ENCODE measurements at regions not wholly inside any gene's neighbourhood (a gene's known extent, or its start where the extent isn't known, plus 50 kb on each side); places are given as distances from the start of the nearest gene placed in this dataset.

- no peaks in the 10 kb centered on the region for H3K9me3 ChIP-seq (ENCODE audit: control insufficient read depth, low read length)
- H3K27ac ChIP-seq (ENCODE audit: insufficient read depth, low read depth, low read length, poor library complexity, severe bottlenecking) = no peak overlapping the region
- WGBS, 2 experiments = 95 to 100% methylated on average over 2 to 3 of the region's 3 CpGs
- no peaks in the 10 kb centered on the region for H3K27me3 ChIP-seq (ENCODE audit: control insufficient read depth, insufficient read depth, low read length, poor library complexity, severe bottlenecking)
- H3K4me3 ChIP-seq (ENCODE audit: insufficient read depth, low read depth, low read length) = no peak overlapping the region
- no peaks in the 10 kb centered on the region for H3K36me3 ChIP-seq (ENCODE audit: control insufficient read depth, insufficient read depth, low read length)
- no peaks in the 10 kb centered on the region for H3K4me1 ChIP-seq (ENCODE audit: control insufficient read depth, insufficient read depth, low read length)
Observed at GRCh38 chr11:91164452-91164822, 941.6 kb upstream of the CHORDC1 start.

- H3K27ac ChIP-seq (ENCODE audit: insufficient read depth, low read depth, low read length, poor library complexity, severe bottlenecking) = no peak overlapping the region
Observed at GRCh38 chr11:91163619-91164451, 941.0 kb upstream of the CHORDC1 start.

GRCh38 chr11:91160661-91161060 is 937.8 kb upstream of the CHORDC1 start:
- Histone ChIP-seq H3K9me3 (ENCODE audit: control insufficient read depth, low read length) (no peaks in the 10 kb centered on the region), H3K4me3 (ENCODE audit: insufficient read depth, low read depth, low read length) (no peak overlapping the region), H3K4me1 (ENCODE audit: control insufficient read depth, insufficient read depth, low read length) (no peaks in the 10 kb centered on the region), H3K27me3 (ENCODE audit: control insufficient read depth, insufficient read depth, low read length, poor library complexity, severe bottlenecking) (no peaks in the 10 kb centered on the region), H3K27ac (ENCODE audit: insufficient read depth, low read depth, low read length, poor library complexity, severe bottlenecking) (no peak overlapping the region), H3K36me3 (ENCODE audit: control insufficient read depth, insufficient read depth, low read length) (no peaks in the 10 kb centered on the region)
- 75 to 80% methylated on average over 1 of the region's 1 CpG for WGBS, 2 experiments

More at GRCh38 chr11:91163619-91164451, 941.0 kb upstream of the CHORDC1 start:
- Histone ChIP-seq H3K4me3 (ENCODE audit: insufficient read depth, low read depth, low read length) (no peak overlapping the region), H3K9me3 (ENCODE audit: control insufficient read depth, low read length) (no peaks in the 10 kb centered on the region), H3K4me1 (ENCODE audit: control insufficient read depth, insufficient read depth, low read length) (no peaks in the 10 kb centered on the region), H3K27me3 (ENCODE audit: control insufficient read depth, insufficient read depth, low read length, poor library complexity, severe bottlenecking) (no peaks in the 10 kb centered on the region), H3K36me3 (ENCODE audit: control insufficient read depth, insufficient read depth, low read length) (no peaks in the 10 kb centered on the region)
- WGBS, 2 experiments = 92 to 93% methylated on average over 2 of the region's 2 CpGs

GRCh38 chr11:91158891-91159537 is 936.2 kb upstream of the CHORDC1 start:
- Histone ChIP-seq H3K27me3 (ENCODE audit: control insufficient read depth, insufficient read depth, low read length, poor library complexity, severe bottlenecking) (no peaks in the 10 kb centered on the region), H3K9me3 (ENCODE audit: control insufficient read depth, low read length) (no peaks in the 10 kb centered on the region), H3K36me3 (ENCODE audit: control insufficient read depth, insufficient read depth, low read length) (no peaks in the 10 kb centered on the region), H3K4me3 (ENCODE audit: insufficient read depth, low read depth, low read length) (no peak overlapping the region), H3K27ac (ENCODE audit: insufficient read depth, low read depth, low read length, poor library complexity, severe bottlenecking) (no peak overlapping the region), H3K4me1 (ENCODE audit: control insufficient read depth, insufficient read depth, low read length) (no peaks in the 10 kb centered on the region)
- no CpG with 5 or more reads among the region's 3 CpGs for WGBS, 2 experiments

GRCh38 chr11:91158297-91158696 is 935.4 kb upstream of the CHORDC1 start:
- Histone ChIP-seq H3K27me3 (ENCODE audit: control insufficient read depth, insufficient read depth, low read length, poor library complexity, severe bottlenecking) (no peaks in the 10 kb centered on the region), H3K4me3 (ENCODE audit: insufficient read depth, low read depth, low read length) (no peak overlapping the region), H3K9me3 (ENCODE audit: control insufficient read depth, low read length) (no peaks in the 10 kb centered on the region), H3K36me3 (ENCODE audit: control insufficient read depth, insufficient read depth, low read length) (no peaks in the 10 kb centered on the region), H3K27ac (ENCODE audit: insufficient read depth, low read depth, low read length, poor library complexity, severe bottlenecking) (no peak overlapping the region), H3K4me1 (ENCODE audit: control insufficient read depth, insufficient read depth, low read length) (no peaks in the 10 kb centered on the region)
- WGBS, 2 experiments = 80 to 83% methylated on average over 1 of the region's 1 CpG

- 97 to 99% methylated on average over 8 of the region's 8 CpGs for WGBS, 2 experiments
- no peak overlapping the region for H3K27ac ChIP-seq (ENCODE audit: insufficient read depth, low read depth, low read length, poor library complexity, severe bottlenecking)
- H3K27me3 ChIP-seq (ENCODE audit: control insufficient read depth, insufficient read depth, low read length, poor library complexity, severe bottlenecking) = no peaks in the 10 kb centered on the region
- H3K4me3 ChIP-seq (ENCODE audit: insufficient read depth, low read depth, low read length) = no peak overlapping the region
- H3K9me3 ChIP-seq (ENCODE audit: control insufficient read depth, low read length) = no peaks in the 10 kb centered on the region
- H3K36me3 ChIP-seq (ENCODE audit: control insufficient read depth, insufficient read depth, low read length) = no peaks in the 10 kb centered on the region
- H3K4me1 ChIP-seq (ENCODE audit: control insufficient read depth, insufficient read depth, low read length) = no peaks in the 10 kb centered on the region
Observed at GRCh38 chr11:91156041-91156440, 933.2 kb upstream of the CHORDC1 start.

- Histone ChIP-seq H3K27me3 (ENCODE audit: control insufficient read depth, insufficient read depth, low read length, poor library complexity, severe bottlenecking) (no peaks in the 10 kb centered on the region), H3K27ac (ENCODE audit: insufficient read depth, low read depth, low read length, poor library complexity, severe bottlenecking) (no peak overlapping the region), H3K4me1 (ENCODE audit: control insufficient read depth, insufficient read depth, low read length) (no peaks in the 10 kb centered on the region), H3K9me3 (ENCODE audit: control insufficient read depth, low read length) (no peaks in the 10 kb centered on the region), H3K4me3 (ENCODE audit: insufficient read depth, low read depth, low read length) (no peak overlapping the region), H3K36me3 (ENCODE audit: control insufficient read depth, insufficient read depth, low read length) (no peaks in the 10 kb centered on the region)
- WGBS, 2 experiments = 95 to 100% methylated on average over 2 of the region's 2 CpGs
Observed at GRCh38 chr11:91147885-91148284, 925.0 kb upstream of the CHORDC1 start.

GRCh38 chr11:91141655-91142054 is 918.8 kb upstream of the CHORDC1 start:
- H3K27ac ChIP-seq (ENCODE audit: insufficient read depth, low read depth, low read length, poor library complexity, severe bottlenecking) = no peak overlapping the region
- no peak overlapping the region for H3K4me3 ChIP-seq (ENCODE audit: insufficient read depth, low read depth, low read length)
- no peaks in the 10 kb centered on the region for H3K27me3 ChIP-seq (ENCODE audit: control insufficient read depth, insufficient read depth, low read length, poor library complexity, severe bottlenecking)
- no peaks in the 10 kb centered on the region for H3K4me1 ChIP-seq (ENCODE audit: control insufficient read depth, insufficient read depth, low read length)
- no peaks in the 10 kb centered on the region for H3K9me3 ChIP-seq (ENCODE audit: control insufficient read depth, low read length)
- WGBS, 2 experiments = 90 to 99% methylated on average over 1 to 2 of the region's 3 CpGs
- no peaks in the 10 kb centered on the region for H3K36me3 ChIP-seq (ENCODE audit: control insufficient read depth, insufficient read depth, low read length)

- WGBS, 2 experiments = 97 to 98% methylated on average over 2 of the region's 2 CpGs
- Histone ChIP-seq H3K27ac (ENCODE audit: insufficient read depth, low read depth, low read length, poor library complexity, severe bottlenecking) (no peak overlapping the region), H3K9me3 (ENCODE audit: control insufficient read depth, low read length) (no peaks in the 10 kb centered on the region), H3K4me3 (ENCODE audit: insufficient read depth, low read depth, low read length) (no peak overlapping the region), H3K27me3 (ENCODE audit: control insufficient read depth, insufficient read depth, low read length, poor library complexity, severe bottlenecking) (no peaks in the 10 kb centered on the region), H3K36me3 (ENCODE audit: control insufficient read depth, insufficient read depth, low read length) (no peaks in the 10 kb centered on the region), H3K4me1 (ENCODE audit: control insufficient read depth, insufficient read depth, low read length) (no peaks in the 10 kb centered on the region)
Observed at GRCh38 chr11:91136631-91137030, 913.8 kb upstream of the CHORDC1 start.

GRCh38 chr11:91133361-91133760 is 910.5 kb upstream of the CHORDC1 start:
- Histone ChIP-seq H3K4me3 (ENCODE audit: insufficient read depth, low read depth, low read length) (no peak overlapping the region), H3K36me3 (ENCODE audit: control insufficient read depth, insufficient read depth, low read length) (no peaks in the 10 kb centered on the region), H3K9me3 (ENCODE audit: control insufficient read depth, low read length) (no peaks in the 10 kb centered on the region), H3K4me1 (ENCODE audit: control insufficient read depth, insufficient read depth, low read length) (no peaks in the 10 kb centered on the region), H3K27ac (ENCODE audit: insufficient read depth, low read depth, low read length, poor library complexity, severe bottlenecking) (no peak overlapping the region), H3K27me3 (ENCODE audit: control insufficient read depth, insufficient read depth, low read length, poor library complexity, severe bottlenecking) (no peaks in the 10 kb centered on the region)
